IMR-90 (cell line): ENCODE measurements at regions not wholly inside any gene's neighbourhood (a gene's known extent, or its start where the extent isn't known, plus 50 kb on each side); places are given as distances from the start of the nearest gene placed in this dataset.

Source experiments
- ATAC-seq: fragments of 200-7000 bp; cut with Tn5 transposase; 2 replicates; pipeline ENCODE4 v1.9.1; 2020; ENCODE audit warnings: low read depth, mild to moderate bottlenecking, moderate library complexity
- BruUV-seq: library from RNA; stranded (reverse); fragments of 400-500 nt; replicated peaks from 2 replicates; lab custom pipeline; 2021; lab: Mats Ljungman, UMichigan
- CTCF ChIA-PET: fragments of 300-600 bp; formaldehyde crosslinking; extraction: SDS; loops from one replicate; lab custom pipeline; 2021; ENCODE audit warnings: antibody characterized with exemption; lab: Yijun Ruan, JAX
- POLR2A ChIA-PET: fragments of 300-600 bp; sonication (Branson Sonifier 250); formaldehyde crosslinking; loops from one replicate; lab custom pipeline; 2022; ENCODE audit warnings: antibody characterized with exemption; ENCODE audit not compliant: unreplicated experiment; lab: Charles Lee
- DNase-seq: peaks from one replicate; pipeline ENCODE4 v3.0.0; 2013
- H2AFZ ChIP-seq: replicated peaks from 2 replicates; pipeline ENCODE3; 2013; ENCODE audit warnings: low read length, mild to moderate bottlenecking; ENCODE audit not compliant: poor library complexity
- H2AK5ac ChIP-seq: 2 replicates; pipeline ENCODE4 v1.6.1; 2013; ENCODE audit warnings: low read depth, low read length, inconsistent platforms
- H2AK9ac ChIP-seq: replicated peaks from 2 replicates; pipeline ENCODE3; 2013; ENCODE audit warnings: mild to moderate bottlenecking, low read depth, low read length, moderate library complexity; ENCODE audit not compliant: poor library complexity
- H2BK120ac ChIP-seq: 2 replicates; pipeline ENCODE4 v1.6.1; 2013; ENCODE audit warnings: low read depth, low read length, inconsistent platforms
- H2BK15ac ChIP-seq: 3 replicates; pipeline ENCODE4 v1.6.1; 2013; ENCODE audit warnings: low read depth, low read length, inconsistent platforms
- H2BK20ac ChIP-seq: 2 replicates; pipeline ENCODE4 v1.6.1; 2013; ENCODE audit warnings: low read depth, mild to moderate bottlenecking, inconsistent platforms, low read length, moderate library complexity
- H2BK5ac ChIP-seq: 2 replicates; pipeline ENCODE4 v1.6.1; 2013; ENCODE audit warnings: mild to moderate bottlenecking, low read depth, low read length, inconsistent platforms; ENCODE audit not compliant: poor library complexity, severe bottlenecking
- H3K14ac ChIP-seq: replicated peaks from 2 replicates; pipeline ENCODE4 v1.6.1; 2013; ENCODE audit warnings: low read depth, low read length, inconsistent platforms
- H3K18ac ChIP-seq: 2 replicates; pipeline ENCODE4 v1.6.1; 2013; ENCODE audit warnings: low read depth, low read length, control low read depth
- H3K23ac ChIP-seq: 2 replicates; pipeline ENCODE4 v1.6.1; 2013; ENCODE audit warnings: low read depth, low read length, inconsistent platforms
- H3K27ac ChIP-seq: 2 replicates; pipeline ENCODE4 v1.5.1; 2013; ENCODE audit warnings: mild to moderate bottlenecking, control low read depth, low read length; ENCODE audit not compliant: insufficient read depth
- H3K27me3 ChIP-seq: 2 replicates; pipeline ENCODE4 v1.6.1; 2013; ENCODE audit warnings: low read length; ENCODE audit not compliant: control insufficient read depth, insufficient read depth
- H3K36me3 ChIP-seq: 2 replicates; pipeline ENCODE4 v1.6.1; 2013; ENCODE audit warnings: low read length, mixed read lengths; ENCODE audit not compliant: control insufficient read depth, insufficient read depth
- H3K4ac ChIP-seq: 2 replicates; pipeline ENCODE4 v1.6.1; 2013; ENCODE audit warnings: low read depth, low read length, inconsistent platforms
- H3K4me1 ChIP-seq: 2 replicates; pipeline ENCODE4 v1.6.1; 2013; ENCODE audit warnings: low read length, mixed read lengths; ENCODE audit not compliant: control insufficient read depth, insufficient read depth
- H3K4me2 ChIP-seq: 2 replicates; pipeline ENCODE4 v1.6.1; 2013; ENCODE audit warnings: low read depth, mild to moderate bottlenecking, control low read depth, low read length, moderate library complexity
- H3K4me3 ChIP-seq: 2 replicates; pipeline ENCODE4 v1.5.1; 2013; ENCODE audit warnings: low read depth, mild to moderate bottlenecking, control low read depth, low read length, moderate library complexity; ENCODE audit not compliant: insufficient read depth
- H3K56ac ChIP-seq: 2 replicates; pipeline ENCODE4 v1.6.1; 2013; ENCODE audit warnings: low read length, inconsistent platforms; ENCODE audit not compliant: insufficient read depth; ENCODE audit errors: extremely low read depth
- H3K79me1 ChIP-seq, 2 experiments: 2 replicates each; pipeline ENCODE4 v1.6.1; 2013; ENCODE audit warnings: low read length in 2 of 2, inconsistent platforms in 1 of 2, low read depth in 1 of 2
- H3K9ac ChIP-seq: 2 replicates; pipeline ENCODE4 v1.6.1; 2013; ENCODE audit warnings: low read depth, low read length, control low read depth
- H3K9me1 ChIP-seq: 2 replicates; pipeline ENCODE4 v1.6.1; 2013; ENCODE audit warnings: low read length, inconsistent platforms; ENCODE audit not compliant: insufficient read depth
- H3K9me3 ChIP-seq: 2 replicates; pipeline ENCODE4 v1.6.1; 2013; ENCODE audit warnings: low read length; ENCODE audit not compliant: control insufficient read depth, insufficient read depth
- H4K20me1 ChIP-seq: 2 replicates; pipeline ENCODE4 v1.6.1; 2013; ENCODE audit warnings: low read length, inconsistent platforms; ENCODE audit not compliant: insufficient read depth
- H4K5ac ChIP-seq: 2 replicates; pipeline ENCODE4 v1.6.1; 2013; ENCODE audit warnings: mild to moderate bottlenecking, low read depth, low read length, control low read depth
- H4K8ac ChIP-seq, 2 experiments: 2 replicates each; pipeline ENCODE4 v1.6.1; 2013; ENCODE audit warnings: low read depth in 2 of 2, low read length in 2 of 2, control low read depth in 1 of 2, inconsistent platforms in 1 of 2
- H4K91ac ChIP-seq: 2 replicates; pipeline ENCODE4 v1.6.1; 2013; ENCODE audit warnings: low read depth, low read length, inconsistent platforms; ENCODE audit not compliant: insufficient read depth
- CEBPB ChIP-seq: IDR thresholded peaks from 2 replicates; pipeline ENCODE4 v1.6.1; 2012; ENCODE audit warnings: low read depth, low read length, improper control_type of control experiment
- NFE2L2 ChIP-seq: fragments of 150-350 bp; IDR thresholded peaks from 2 replicates; pipeline ENCODE4 v1.6.1; 2016; ENCODE audit warnings: low read depth, mild to moderate bottlenecking, low read length
- WGBS, 2 experiments: methylation state at CpG; one replicate each; pipeline versions ENCODE4 v1.1.5 to v1.1.7; 2013; ENCODE audit warnings: missing lambda C conversion rate in 2 of 2; ENCODE audit not compliant: insufficient read length in 1 of 2; ENCODE audit errors: extremely low coverage in 2 of 2; 5-methylcytosine and 5-hydroxymethylcytosine counted together
- dilution Hi-C: fragments of 300-500 bp; cut with HindIII; formaldehyde crosslinking; loops from one replicate; pipeline ENCODE4 v1.14.3; 2018; ENCODE audit warnings: low sequenced_read_pairs; ENCODE audit not compliant: unreplicated experiment
- in situ Hi-C: fragments of 300-500 bp; cut with MboI; formaldehyde crosslinking; loops from 3 replicates; pipeline ENCODE4 v1.14.3; 2019; ENCODE audit warnings: low sequenced_read_pairs, inconsistent platforms, mixed read lengths
- intact Hi-C: fragments of 100-400 bp; cut with micrococcal nuclease; formaldehyde crosslinking; loops from 2 replicates; pipeline ENCODE4 v1.10.0; 2022
- TF ChIP-seq, protein P1 (sequence below): conservative IDR thresholded peaks from 2 replicates; pipeline ENCODE4 v1.5.1; 2012; ENCODE audit warnings: mild to moderate bottlenecking, low read depth, low read length, improper control_type of control experiment

DNA sequence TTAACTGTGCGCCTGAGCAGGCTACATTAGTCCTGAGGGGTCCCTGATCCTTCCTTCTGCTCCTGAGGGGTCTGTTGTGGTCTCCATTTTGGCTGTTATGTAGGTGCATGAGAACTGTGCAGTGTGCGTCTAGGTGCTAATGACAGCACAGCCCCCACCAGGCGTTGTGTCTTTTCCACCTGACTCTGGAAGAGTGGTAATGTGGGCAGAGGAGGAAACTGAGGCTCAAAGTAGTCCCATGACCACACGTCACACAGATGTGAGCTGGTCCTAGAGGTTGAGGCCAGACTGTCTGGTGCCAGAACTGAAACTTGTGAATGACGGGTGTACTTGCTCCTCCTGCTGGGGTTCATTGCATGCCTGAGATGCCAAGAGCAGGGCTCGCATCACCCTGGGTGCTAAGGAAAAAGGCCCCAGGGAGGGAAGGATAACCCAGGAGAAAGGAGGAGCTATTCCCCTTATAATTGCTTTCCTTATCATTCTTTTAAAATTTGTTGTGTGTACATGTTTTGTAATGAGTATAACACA, 111.8 kb downstream of the SLC25A47 start:
- dilution Hi-C loops = no loop called here

More for the DNA sequence above, 111.8 kb downstream of the SLC25A47 start:
- Histone ChIP-seq H2BK5ac (no peak overlapping the region), H4K91ac (no peak overlapping the region), H2BK20ac (no peak overlapping the region), H3K14ac (no peak overlapping the region), H2AFZ (no peak overlapping the region), H3K18ac (no peak overlapping the region), H4K20me1 (peaks cover 38% of the 10 kb centered on the region), H3K27me3 (no peaks in the 10 kb centered on the region), H3K9me1 (peaks cover 27% of the 10 kb centered on the region; the same call in 1 of the 2 replicates), H2AK9ac (no peak overlapping the region), H2AK5ac (no peak overlapping the region), H3K9ac (no peak overlapping the region), H3K79me1 (peaks cover 9 to 37% of the 10 kb centered on the region in 2 experiments), H3K36me3 (no peaks in the 10 kb centered on the region), H3K4me3 (no peak overlapping the region), H4K8ac (no peak overlapping the region), H3K56ac (no peak overlapping the region), H4K5ac (no peak overlapping the region), H3K27ac (no peak overlapping the region), H2BK15ac (no peak overlapping the region), H2BK120ac (no peak overlapping the region), H3K4ac (no peak overlapping the region), H3K4me2 (no peak overlapping the region), H3K4me1 (peaks cover 11% of the 10 kb centered on the region), H3K23ac (no peak overlapping the region), H3K9me3 (no peaks in the 10 kb centered on the region)
- intact Hi-C loops = no loop called here
- BruUV-seq = no TSS peak
- 100% methylated on average over 1 of the region's 6 CpGs; no CpG with 5 or more reads in 1 of the 2 experiments for WGBS, 2 experiments
- DNase-seq = no peak
- CTCF ChIA-PET = interaction anchor here (1.0 kb wide), 1 partner anchor 18 kb away, joined by 4 read pairs; no protein-coding TSS in a partner anchor
- POLR2A ChIA-PET = no interaction called here
- no peak for ATAC-seq
- no peak for TF ChIP-seq CEBPB
- no peak for TF ChIP-seq NFE2L2
- TF ChIP-seq, protein P1, sequence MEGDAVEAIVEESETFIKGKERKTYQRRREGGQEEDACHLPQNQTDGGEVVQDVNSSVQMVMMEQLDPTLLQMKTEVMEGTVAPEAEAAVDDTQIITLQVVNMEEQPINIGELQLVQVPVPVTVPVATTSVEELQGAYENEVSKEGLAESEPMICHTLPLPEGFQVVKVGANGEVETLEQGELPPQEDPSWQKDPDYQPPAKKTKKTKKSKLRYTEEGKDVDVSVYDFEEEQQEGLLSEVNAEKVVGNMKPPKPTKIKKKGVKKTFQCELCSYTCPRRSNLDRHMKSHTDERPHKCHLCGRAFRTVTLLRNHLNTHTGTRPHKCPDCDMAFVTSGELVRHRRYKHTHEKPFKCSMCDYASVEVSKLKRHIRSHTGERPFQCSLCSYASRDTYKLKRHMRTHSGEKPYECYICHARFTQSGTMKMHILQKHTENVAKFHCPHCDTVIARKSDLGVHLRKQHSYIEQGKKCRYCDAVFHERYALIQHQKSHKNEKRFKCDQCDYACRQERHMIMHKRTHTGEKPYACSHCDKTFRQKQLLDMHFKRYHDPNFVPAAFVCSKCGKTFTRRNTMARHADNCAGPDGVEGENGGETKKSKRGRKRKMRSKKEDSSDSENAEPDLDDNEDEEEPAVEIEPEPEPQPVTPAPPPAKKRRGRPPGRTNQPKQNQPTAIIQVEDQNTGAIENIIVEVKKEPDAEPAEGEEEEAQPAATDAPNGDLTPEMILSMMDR = no peak
- in situ Hi-C loops = no loop called here
